ENCODE measurements at regions not wholly inside any gene's neighbourhood (a gene's known extent, or its start where the extent isn't known, plus 50 kb on each side); places are given as distances from the start of the nearest gene placed in this dataset.

DNA sequence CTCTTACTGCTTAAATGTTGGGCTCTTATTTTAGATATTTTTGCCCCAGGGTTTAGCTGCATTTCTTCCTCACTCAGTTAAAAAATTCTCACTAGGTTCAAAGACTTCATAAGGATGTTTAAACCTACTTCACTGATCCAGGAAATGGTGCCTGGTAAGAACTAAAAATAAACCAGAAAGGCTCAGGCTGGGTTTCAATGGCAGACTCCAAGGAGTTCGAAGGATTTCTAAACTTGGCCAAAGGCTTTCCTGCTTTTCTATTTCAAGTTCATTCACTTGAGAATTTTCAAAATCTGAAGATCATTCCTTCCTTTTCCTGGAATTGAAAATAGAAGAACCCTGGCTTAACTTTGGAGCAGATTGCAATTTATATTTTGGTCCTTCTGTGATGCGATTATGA, 193.0 kb upstream of the MAP1B start:
- TF ChIP-seq POLR2AphosphoS5 (IDR thresholded peaks at IDR 0.05) (no peak), POLR2A (IDR thresholded peaks at IDR 0.05) (no peak)

Measured in suprapubic skin (tissue), 4 donors.